Vagina (tissue), 2 donors: ENCODE measurements at regions not wholly inside any gene's neighbourhood (a gene's known extent, or its start where the extent isn't known, plus 50 kb on each side); places are given as distances from the start of the nearest gene placed in this dataset.

Experiments
- POLR2A ChIP-seq, 2 donors: fragments of 450-650 bp; IDR thresholded peaks; one replicate each; pipeline ENCODE4 v1.6.1; 2017; ENCODE audit warnings: antibody characterized with exemption in 2 of 2, mild to moderate bottlenecking in 2 of 2, moderate library complexity in 2 of 2
- TF ChIP-seq, protein P1 (sequence below), 3 experiments: fragments of 450-650 bp in 2 of 3; fragments of 200-600 bp in 1 of 3; sonication (generic) in 1 of 3; IDR thresholded peaks; one replicate each; pipeline ENCODE4 v1.5.1; 2017 to 2019; ENCODE audit warnings: antibody characterized with exemption in 3 of 3, mild to moderate bottlenecking in 2 of 3, moderate library complexity in 2 of 3

DNA sequence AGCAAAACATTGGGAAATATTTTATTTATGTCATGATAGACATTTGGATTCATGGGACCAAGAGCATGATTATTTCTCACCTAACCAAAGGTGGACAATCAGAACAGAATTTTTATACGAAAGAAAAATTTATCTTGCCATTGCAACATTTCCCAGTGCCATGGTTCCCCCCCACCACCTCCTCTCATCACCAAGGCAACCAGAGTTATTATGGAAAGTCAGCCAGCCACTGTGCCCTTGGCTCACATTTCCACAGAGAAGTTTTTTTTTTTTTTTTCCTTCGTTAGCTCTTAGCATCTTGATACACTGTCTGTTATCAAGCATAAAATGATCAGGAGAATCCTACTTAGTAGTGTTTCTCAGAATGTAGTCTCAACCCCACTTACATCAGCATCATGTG, 176.4 kb upstream of the TMTC1 start:
- TF ChIP-seq, protein P1, sequence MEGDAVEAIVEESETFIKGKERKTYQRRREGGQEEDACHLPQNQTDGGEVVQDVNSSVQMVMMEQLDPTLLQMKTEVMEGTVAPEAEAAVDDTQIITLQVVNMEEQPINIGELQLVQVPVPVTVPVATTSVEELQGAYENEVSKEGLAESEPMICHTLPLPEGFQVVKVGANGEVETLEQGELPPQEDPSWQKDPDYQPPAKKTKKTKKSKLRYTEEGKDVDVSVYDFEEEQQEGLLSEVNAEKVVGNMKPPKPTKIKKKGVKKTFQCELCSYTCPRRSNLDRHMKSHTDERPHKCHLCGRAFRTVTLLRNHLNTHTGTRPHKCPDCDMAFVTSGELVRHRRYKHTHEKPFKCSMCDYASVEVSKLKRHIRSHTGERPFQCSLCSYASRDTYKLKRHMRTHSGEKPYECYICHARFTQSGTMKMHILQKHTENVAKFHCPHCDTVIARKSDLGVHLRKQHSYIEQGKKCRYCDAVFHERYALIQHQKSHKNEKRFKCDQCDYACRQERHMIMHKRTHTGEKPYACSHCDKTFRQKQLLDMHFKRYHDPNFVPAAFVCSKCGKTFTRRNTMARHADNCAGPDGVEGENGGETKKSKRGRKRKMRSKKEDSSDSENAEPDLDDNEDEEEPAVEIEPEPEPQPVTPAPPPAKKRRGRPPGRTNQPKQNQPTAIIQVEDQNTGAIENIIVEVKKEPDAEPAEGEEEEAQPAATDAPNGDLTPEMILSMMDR (IDR thresholded peaks at IDR 0.05): no peak
- TF ChIP-seq POLR2A (IDR thresholded peaks at IDR 0.05): no peak
